ENCODE measurements at regions not wholly inside any gene's neighbourhood (a gene's known extent, or its start where the extent isn't known, plus 50 kb on each side); places are given as distances from the start of the nearest gene placed in this dataset.

DNA sequence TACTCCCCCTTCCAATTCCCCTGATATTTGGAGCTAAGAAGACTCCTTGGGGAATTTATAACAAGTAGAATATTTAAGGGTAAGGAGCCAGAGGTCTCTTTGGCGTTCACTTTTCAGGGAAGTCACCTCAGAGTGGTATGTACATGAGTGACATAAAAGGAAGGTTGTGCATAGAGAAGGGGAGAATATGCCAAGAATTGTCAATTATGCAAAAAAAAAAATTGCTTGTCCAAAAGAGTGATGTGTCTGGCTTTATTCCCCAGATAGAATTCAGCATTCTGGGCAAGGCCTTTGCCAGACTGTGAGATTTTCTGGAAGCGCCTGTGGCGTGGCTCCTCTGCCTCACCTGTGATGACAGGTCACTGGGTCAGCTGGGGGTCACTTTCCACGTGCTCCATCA lies 170.2 kb downstream of the MIAT start:
- H3K27me3 ChIP-seq, result no peaks in the 10 kb centered on the region
- intact Hi-C loops (cut with DNase I), result no loop called here
- 81 to 88% (median 88%) methylated on average over 4 of the region's 4 CpGs for WGBS, 4 donors
- H3K4me3 ChIP-seq, result no peak overlapping the region
- DNase-seq, result no peak
- no peaks in the 10 kb centered on the region for H3K4me1 ChIP-seq (replicated peaks in 1 of 2)
- H3K9me3 ChIP-seq (replicated peaks in 1 of 3), result no peaks in the 10 kb centered on the region
- TF ChIP-seq, protein P1, sequence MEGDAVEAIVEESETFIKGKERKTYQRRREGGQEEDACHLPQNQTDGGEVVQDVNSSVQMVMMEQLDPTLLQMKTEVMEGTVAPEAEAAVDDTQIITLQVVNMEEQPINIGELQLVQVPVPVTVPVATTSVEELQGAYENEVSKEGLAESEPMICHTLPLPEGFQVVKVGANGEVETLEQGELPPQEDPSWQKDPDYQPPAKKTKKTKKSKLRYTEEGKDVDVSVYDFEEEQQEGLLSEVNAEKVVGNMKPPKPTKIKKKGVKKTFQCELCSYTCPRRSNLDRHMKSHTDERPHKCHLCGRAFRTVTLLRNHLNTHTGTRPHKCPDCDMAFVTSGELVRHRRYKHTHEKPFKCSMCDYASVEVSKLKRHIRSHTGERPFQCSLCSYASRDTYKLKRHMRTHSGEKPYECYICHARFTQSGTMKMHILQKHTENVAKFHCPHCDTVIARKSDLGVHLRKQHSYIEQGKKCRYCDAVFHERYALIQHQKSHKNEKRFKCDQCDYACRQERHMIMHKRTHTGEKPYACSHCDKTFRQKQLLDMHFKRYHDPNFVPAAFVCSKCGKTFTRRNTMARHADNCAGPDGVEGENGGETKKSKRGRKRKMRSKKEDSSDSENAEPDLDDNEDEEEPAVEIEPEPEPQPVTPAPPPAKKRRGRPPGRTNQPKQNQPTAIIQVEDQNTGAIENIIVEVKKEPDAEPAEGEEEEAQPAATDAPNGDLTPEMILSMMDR (IDR thresholded peaks at IDR 0.05), result no peak
- TF ChIP-seq POLR2A (IDR thresholded peaks at IDR 0.05), result no peak
- H3K36me3 ChIP-seq (replicated peaks in 1 of 2), result no peaks in the 10 kb centered on the region
- H3K27ac ChIP-seq, result no peak overlapping the region

DNA sequence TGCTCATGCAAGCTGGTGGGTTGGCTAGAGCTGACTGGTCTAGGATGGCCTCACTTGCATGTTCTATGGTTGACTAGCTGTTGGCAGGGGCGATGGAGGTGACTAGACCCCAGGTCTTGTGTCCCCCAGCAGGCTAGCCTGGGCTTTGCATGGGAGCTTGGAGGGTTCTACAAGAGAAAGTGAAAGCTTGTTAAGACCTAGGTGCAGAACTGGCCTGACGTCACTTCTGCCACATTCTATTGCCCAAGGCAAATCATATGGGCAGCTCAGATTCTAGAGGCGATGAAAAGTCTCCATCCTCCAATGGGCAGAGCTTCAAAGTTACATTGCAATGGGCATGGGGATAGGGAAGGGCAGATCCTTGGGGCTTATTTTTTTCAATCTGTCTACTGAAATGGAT lies 170.9 kb downstream of the MIAT start:
- intact Hi-C loops (cut with DNase I), result no loop called here
- no peak overlapping the region for H3K4me3 ChIP-seq
- no peak overlapping the region for H3K27ac ChIP-seq
- WGBS, 4 donors, result 69 to 90% (median 85%) methylated on average over 2 to 3 of the region's 3 CpGs
- no peak for DNase-seq
- no peaks in the 10 kb centered on the region for H3K27me3 ChIP-seq
- TF ChIP-seq POLR2A (IDR thresholded peaks at IDR 0.05), result no peak
- TF ChIP-seq, protein P1 (IDR thresholded peaks at IDR 0.05), result no peak
- no peaks in the 10 kb centered on the region for H3K36me3 ChIP-seq (replicated peaks in 1 of 2)
- no peaks in the 10 kb centered on the region for H3K9me3 ChIP-seq (replicated peaks in 1 of 3)
- no peaks in the 10 kb centered on the region for H3K4me1 ChIP-seq (replicated peaks in 1 of 2)

DNA sequence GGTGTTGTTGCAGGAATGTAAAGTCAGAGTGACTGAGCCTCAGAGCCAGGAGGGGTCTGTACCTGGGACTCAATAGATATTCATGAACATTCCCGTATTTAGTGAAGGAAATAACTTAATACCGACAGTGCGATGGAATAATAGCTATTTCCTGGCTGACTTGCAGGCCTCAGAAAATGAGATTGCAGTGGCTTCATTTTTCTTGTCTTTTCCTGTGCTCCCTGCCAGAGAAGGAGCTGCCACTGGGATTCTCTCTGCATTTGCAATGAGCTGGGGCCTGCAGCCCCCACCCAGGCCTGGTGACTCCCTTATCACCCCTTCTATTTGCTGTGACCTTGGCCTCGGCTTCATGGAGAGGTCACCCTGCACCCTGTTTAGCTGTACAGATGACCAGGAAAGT lies 173.4 kb downstream of the MIAT start:
- 43 to 67% (median 60%) methylated on average over 4 of the region's 4 CpGs for WGBS, 4 donors
- H3K36me3 ChIP-seq (replicated peaks in 1 of 2), result no peaks in the 10 kb centered on the region

DNA sequence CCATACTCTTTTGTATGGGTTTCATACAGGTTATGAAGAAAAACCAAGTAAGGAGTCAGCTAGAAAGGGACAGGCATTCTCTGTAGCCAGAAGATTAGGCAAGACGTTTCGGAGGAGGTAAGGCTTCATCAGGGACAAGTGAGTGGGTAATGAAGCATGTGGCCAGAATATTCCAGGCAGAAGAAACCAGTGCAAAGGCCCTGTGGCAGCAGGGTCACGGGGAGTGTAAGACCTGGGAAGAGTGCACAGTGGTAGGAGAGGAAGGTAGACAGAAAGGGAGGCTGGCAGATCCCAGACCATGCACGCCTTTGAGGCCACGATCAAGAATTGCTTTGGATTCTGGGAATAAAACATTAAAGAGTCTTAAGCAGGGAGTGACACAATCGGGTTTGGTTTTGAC lies 177.6 kb downstream of the MIAT start:
- Histone ChIP-seq H3K4me3 (no peak overlapping the region), H3K27ac (no peak overlapping the region), H3K9me3 (replicated peaks in 1 of 3) (no peaks in the 10 kb centered on the region), H3K27me3 (no peaks in the 10 kb centered on the region), H3K36me3 (replicated peaks in 1 of 2) (no peaks in the 10 kb centered on the region), H3K4me1 (replicated peaks in 1 of 2) (no peaks in the 10 kb centered on the region)
- 78 to 90% (median 87%) methylated on average over 6 of the region's 6 CpGs for WGBS, 4 donors
- TF ChIP-seq POLR2A (IDR thresholded peaks at IDR 0.05), result no peak
- TF ChIP-seq, protein P1 (IDR thresholded peaks at IDR 0.05), result no peak
- intact Hi-C loops (cut with DNase I), result no loop called here
- no peak for DNase-seq

More for the DNA sequence above, 173.4 kb downstream of the MIAT start:
- no peak for TF ChIP-seq POLR2A (IDR thresholded peaks at IDR 0.05)
- TF ChIP-seq, protein P1 (IDR thresholded peaks at IDR 0.05), result no peak
- H3K27me3 ChIP-seq, result no peaks in the 10 kb centered on the region
- intact Hi-C loops (cut with DNase I), result no loop called here
- H3K4me3 ChIP-seq, result no peak overlapping the region
- no peaks in the 10 kb centered on the region for H3K4me1 ChIP-seq (replicated peaks in 1 of 2)
- DNase-seq, result no peak
- H3K27ac ChIP-seq, result no peak overlapping the region
- H3K9me3 ChIP-seq (replicated peaks in 1 of 3), result no peaks in the 10 kb centered on the region

All from adrenal gland (tissue), 9 donors.